Urothelium cell line (cell line): ENCODE measurements at regions not wholly inside any gene's neighbourhood (a gene's known extent, or its start where the extent isn't known, plus 50 kb on each side); places are given as distances from the start of the nearest gene placed in this dataset.
A peak's percentile ranks its signal among the peaks of the same experiment; 100 is the strongest.

ENCODE experiments used
- DNase-seq: peaks from one replicate; pipeline ENCODE4 v3.0.0; 2011; ENCODE audit warnings: low spot score, mixed read lengths
- FAIRE-seq: peaks from 2 replicates; lab custom pipeline; 2011; peaks lifted over from hg19 to GRCh38; lab: Jason Lieb, UNC

DNA sequence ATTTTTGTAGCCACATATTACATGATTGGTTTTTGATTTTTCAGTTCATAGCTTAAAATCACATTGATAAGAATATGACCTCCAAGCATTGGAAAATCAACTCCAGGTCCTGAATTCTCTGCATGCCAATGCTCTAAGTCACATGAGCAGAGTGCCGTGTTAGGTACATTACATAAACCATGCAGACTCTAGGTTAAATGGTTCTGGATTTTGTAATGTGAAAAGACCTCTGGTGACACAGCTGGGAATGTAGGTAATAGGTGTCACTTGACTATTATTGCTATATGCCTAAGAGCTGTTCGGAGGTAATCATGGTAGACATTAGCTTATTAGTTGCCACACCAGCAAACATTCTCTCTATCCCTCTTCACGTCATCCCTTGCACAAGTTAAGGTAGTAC, 231.1 kb upstream of the SALL1 start:
- FAIRE-seq (peak; percentile 37), DNase-seq (peak; percentile 13)

DNA sequence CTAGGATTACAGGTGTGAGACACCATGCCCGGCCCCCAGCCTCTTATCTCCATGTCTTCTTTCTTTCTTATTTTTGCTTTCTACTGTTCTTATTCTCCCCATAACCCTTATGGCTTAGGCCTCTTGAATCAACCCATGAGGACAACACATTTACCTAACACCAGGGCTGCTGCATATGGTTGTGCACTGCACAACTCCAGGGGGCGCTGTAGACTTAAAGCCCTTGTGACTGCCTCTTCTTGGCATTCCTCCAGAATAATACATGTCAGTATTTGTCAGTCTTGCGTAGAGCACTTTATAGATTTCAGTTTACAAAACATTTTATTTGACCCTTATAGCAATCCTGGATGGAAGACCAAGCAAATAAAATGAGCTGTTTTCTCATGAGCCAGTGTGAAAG, 225.0 kb upstream of the SALL1 start:
- DNase-seq (no peak), FAIRE-seq (no peak)

DNA sequence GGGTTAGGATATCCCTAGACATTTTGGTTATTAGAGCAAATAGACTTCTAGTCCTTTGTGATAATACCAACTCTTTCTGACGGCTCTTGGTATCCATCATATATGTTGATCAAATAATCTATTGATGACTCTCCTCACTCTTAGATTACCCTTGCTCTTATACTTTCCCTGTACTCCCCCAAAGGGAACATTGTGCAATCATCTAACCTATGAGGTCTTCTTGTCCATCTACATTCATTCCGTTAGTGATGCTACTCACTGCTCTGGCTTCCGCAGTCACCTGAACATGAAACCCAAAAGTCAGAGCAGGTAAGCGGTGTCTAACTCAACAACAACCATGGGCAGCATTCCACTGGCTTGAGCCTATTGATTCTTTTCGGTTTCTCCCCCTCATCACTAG, 223.7 kb upstream of the SALL1 start:
- no peak for FAIRE-seq
- DNase-seq, result no peak

DNA sequence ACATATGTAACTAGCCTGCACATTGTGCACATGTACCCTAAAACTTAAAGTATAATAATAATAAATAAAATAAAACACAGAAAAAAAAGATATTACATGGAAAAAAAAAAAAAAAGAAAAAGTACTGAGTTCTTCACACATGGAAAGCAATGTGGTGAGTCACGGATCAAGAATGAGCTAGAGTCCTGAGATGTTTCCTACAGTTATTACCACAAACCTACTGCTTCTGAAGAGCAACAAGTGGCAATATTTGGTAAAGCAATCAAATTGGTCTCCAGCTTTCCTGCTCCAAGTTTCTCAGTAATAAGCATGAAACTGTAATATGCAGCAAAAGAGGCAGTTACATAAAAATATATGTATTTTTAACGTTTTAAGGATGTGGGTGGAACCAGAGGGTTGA, 223.3 kb upstream of the SALL1 start:
- no peak for FAIRE-seq

DNA sequence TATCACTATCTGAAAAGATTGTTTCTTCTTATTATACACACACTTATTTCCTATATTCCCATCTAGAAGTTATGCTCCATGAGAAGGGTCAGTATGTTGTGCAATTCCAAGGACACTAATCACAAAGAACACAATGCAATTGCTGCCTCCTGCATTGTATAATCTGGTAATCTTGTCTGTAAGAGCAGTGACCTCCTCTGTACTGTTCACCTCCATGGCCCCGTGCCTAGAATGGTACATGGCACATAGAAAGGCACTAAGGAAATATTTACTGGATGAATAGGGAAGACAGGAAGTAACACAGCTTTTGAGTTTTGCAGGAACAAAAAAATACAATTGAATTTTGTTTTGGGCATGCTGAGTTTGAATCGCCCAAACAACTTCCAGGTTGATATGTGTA, 214.6 kb upstream of the SALL1 start:
- DNase-seq (no peak), FAIRE-seq (no peak)

More for the DNA sequence above, 223.3 kb upstream of the SALL1 start:
- peak; percentile 72 for DNase-seq

DNA sequence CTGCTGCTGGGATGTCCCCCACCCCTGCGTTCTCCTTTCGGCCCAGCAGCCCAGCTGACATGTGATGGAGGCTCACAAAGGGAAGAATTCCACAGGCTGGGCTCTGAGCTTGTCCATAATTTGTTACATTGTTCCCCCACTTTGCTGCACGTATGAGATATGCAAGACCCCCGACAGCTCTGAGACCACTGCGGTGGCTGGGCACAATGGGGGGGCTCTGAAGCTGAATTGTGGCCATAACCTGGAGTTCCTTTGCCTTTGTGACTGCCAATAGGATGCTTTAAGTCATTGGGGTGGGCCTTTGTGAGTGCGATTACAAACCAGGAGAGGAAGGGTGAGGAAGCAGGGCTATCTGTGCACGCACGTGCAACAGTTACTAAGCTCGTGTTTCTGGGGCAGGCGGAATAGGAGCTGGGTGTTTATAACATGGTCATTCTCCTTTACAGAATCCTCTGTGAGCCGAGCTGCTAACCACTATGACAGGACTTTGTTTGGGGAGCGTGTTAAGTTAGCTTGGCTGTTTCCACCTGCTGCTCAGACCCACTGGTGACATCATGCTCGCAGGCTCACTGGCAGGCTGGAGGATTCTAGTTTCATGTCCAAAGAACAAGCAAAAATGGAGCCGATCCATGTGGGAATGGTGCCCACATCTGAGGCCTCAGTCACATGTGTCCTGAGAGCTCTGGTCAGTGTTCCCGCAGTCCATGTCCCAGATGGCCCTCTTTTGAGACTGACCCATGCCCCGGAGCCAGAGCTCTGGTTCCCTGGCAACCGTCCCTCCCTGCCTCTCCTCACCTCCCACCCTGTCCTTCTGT, 208.3 kb upstream of the SALL1 start:
- no peak for FAIRE-seq
- DNase-seq, result no peak

DNA sequence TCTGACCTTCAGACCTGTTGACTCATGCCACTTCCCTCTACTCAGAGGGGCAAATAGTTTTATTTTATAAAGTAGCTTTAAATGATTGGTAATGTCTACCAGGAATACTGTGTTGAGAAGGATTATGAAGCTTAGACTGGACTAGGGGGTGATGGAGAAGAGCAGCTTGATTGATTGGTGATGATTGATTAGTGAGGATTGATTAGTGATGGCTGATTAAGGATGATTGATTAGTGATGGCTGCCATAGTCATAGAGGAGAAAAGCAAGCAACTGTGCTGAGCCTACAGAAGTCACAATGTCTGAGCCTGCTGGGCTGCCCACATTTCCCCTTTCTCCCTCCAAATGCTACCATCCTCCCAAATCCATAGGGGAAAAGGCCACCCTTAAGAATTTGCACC, 206.8 kb upstream of the SALL1 start:
- DNase-seq, result no peak
- no peak for FAIRE-seq

DNA sequence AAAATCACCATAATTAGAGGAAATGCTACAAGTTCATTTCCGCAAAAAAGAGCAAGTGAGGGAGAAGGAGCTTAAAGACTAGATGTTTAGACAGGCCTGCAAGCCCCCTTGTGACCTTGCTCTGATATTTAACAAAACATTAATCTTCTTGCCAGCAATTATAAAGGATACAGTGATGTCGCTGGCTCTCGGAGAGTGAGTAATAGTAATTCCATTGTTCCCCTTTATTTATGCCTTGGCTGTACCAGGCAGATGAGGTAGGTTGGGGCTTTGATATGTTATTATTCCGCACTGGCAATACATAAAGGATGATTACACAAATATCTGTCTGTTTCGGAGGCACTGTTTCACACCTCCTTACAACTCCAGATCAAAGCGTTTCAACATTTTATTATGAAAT, 204.8 kb upstream of the SALL1 start:
- no peak for DNase-seq
- no peak for FAIRE-seq

DNA sequence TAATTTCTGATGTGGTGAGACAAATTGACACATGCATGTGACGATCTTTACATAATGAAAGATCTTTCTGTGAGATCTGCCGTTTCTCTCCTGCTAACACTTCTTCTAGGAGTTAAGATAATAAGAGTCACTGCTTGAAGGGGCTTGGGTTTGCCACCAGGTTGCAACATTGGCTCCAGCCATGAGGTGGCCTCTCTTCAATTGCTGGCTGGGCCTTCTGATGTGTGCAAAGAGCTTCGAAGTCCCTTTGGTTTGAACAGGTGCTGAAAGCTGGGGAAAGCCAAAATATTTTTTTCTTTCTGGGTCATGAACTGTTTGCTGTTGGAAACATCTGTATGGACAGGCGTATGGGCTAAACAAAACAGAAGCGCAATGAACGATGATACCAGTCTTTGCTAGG, 204.1 kb upstream of the SALL1 start:
- DNase-seq (no peak), FAIRE-seq (no peak)

DNA sequence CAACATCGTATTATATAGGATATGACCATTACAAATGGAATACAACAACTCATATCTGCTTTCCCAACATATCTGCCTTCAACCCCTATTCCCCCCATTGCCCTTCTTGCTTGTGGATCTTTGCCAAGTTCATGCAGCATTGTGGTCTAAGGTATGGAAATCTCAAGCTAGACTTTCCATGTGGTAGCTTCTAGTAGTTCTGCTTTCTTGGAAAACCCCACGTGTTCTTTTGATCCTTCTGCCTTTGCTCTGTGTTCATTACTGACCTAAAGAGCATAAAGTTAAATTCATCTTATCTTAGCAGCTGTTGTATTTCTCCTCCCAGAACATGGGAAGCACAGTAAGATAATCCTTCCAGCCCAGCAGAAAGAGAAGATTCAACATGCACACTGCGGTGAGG, 202.0 kb upstream of the SALL1 start:
- FAIRE-seq (no peak), DNase-seq (no peak)

DNA sequence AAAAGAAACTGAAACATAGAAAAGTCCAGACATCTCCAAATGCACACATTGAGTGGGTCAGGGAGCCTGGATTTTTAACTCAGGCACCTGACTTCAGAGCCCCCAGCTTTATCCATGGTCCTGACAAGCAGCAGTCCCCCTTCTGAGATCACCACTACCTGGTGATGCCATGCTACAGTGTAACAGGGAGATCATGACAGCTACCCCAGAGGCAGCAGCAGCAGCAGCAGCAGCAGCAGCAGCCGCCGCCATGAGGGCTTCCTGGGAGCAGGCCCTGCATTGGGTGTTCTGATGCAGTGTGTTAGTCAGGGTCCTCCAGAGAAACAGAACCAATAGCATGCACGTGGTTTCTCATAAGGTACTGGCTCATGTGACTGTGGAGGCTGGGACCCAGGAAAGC, 198.6 kb upstream of the SALL1 start:
- DNase-seq (no peak), FAIRE-seq (no peak)

DNA sequence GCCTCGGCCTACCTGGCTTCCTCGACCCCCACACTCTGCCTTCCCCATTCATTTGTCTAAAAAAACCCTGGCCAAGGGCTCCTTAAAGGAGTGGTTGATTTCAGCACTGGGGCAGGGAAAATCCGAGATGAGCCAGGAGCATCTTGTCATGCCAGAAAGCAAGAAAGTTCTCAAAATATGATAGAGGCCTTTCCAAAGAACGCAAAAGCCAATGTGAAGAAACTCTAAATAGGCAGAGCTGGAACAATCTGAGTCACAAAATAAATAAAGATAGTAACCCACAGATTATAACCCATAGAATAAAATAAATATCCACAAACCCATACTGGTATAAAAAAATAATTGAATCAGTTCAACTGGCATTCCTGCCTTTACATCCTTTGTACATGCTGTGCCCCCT, 192.3 kb upstream of the SALL1 start:
- no peak for FAIRE-seq
- no peak for DNase-seq

DNA sequence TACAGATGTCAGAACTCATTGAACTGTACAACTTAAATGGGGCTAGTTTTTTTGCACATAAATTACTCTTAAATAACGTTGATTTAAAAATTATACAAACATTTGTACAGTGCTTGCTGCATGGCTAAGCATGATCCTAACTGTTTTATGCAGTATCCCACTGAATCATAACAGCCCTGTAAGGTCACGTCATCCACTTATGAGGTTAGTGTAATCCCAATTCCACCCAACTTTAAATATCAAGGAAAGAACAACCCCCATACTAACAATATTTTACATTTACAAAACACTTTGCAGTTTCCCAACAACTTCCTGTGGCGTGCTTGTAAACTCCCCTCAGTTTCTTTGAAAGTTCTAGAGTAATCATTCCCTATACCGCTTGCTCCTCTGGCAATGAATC, 190.1 kb upstream of the SALL1 start:
- no peak for DNase-seq
- no peak for FAIRE-seq

DNA sequence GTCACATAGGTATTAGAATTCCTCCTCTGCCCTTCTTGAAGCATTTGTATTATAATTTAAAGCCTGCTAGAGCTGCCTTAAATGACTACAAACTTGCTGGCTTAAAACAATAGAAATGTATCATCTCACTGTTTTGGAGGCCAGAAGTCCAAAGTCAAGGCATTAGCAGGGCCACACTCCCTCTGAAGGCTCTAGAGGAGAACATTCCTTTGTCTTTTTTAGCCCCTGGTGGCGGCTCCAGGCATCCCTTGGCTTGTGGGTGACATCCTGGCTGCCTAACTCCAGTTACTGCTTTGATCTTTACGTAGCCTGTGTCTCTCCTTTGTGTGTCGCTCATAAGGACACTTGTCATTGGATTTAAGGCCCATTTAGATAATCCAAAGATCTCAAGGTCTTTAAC, 186.6 kb upstream of the SALL1 start:
- DNase-seq (no peak), FAIRE-seq (no peak)

DNA sequence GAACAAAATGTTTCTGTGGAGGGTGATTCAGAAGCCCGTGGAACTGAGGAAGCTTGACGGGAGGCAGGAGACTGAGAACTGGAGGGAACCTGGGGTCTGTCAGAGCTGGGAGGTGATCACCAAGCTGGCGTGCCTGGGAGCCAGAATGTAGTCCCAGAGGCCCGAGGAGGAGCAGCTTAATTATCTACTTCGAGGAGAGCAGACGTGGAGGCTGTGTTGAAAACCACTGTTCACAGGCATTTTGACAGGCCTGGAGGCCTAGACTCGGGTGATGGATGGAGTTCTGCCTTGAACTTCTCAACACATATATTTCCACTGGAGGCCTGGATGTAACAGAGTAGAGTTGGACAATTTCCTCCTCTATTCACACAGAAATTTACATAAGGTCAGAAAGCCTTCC, 177.7 kb upstream of the SALL1 start:
- DNase-seq (no peak), FAIRE-seq (no peak)

DNA sequence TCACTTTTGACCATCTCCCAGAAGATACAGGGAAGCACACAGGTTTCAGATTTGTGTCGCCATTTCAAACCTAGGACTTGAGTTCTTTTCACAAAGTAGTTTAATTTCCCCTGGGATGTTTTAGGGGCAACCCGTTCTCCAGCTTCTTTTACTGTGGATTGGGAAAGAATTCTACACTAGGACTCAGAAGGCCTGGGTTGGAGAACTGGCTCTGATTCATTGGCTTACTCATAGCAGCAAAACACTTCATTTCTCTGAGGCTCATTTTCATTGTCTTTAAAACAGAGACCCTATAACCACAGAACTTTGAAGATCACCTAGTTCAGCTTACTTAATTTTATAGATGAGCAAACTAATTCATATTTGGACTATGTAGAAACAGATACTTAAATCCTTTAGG, 175.9 kb upstream of the SALL1 start:
- FAIRE-seq, result no peak
- no peak for DNase-seq

DNA sequence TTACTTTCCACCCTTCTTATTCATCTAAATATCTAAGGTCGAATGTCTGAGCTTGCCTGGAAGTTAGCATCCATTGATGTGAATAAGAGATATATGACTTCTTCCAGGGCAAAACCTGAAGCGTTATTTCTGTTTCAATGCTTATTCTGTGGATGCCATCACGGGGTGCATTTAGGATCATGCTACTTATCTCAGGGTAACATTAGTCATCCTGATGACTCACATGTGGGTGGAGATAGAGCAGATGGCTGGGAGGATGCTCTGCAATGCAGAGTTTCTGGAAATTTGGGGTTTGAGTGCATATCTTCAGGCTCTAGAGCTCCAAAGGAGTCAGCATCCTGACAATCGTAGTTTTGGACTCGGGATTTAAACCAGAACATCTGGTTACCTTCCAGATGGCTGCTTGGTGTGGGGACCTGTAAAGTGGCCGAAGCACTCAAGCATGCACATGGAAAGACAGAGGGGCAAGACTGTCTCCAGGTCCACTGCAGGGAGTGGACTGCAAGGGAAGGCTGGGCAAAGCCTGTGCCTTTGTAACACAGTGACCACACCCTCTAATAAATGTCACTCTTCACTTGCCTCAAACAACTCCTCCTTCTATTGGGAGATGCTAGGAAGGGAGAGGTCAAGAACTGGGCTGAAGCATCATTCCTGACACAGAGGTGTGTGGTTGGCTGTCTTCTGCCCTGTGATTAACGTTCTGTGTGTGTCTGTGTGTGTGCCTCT, 175.2 kb upstream of the SALL1 start:
- FAIRE-seq (no peak), DNase-seq (peak; percentile 44)

DNA sequence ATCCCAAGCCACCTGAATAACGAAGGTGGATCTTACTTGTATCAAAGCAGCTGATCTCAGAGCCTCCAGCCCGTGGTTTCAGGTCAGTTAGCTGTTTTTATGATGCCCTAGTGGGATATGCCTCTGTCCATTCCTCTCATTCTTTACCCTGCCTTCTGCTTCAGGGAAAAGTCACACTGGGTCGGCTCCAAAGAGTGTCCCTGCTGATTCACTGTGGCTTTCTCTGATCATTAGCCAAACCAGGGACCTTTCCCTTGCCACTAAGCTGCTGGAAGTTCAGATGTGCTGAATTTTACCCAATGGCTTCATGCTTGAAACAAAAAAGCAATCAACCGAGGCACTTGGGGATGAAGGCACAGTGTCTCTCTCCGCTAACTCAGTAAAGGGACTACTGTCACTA, 170.2 kb upstream of the SALL1 start:
- FAIRE-seq (no peak), DNase-seq (no peak)

DNA sequence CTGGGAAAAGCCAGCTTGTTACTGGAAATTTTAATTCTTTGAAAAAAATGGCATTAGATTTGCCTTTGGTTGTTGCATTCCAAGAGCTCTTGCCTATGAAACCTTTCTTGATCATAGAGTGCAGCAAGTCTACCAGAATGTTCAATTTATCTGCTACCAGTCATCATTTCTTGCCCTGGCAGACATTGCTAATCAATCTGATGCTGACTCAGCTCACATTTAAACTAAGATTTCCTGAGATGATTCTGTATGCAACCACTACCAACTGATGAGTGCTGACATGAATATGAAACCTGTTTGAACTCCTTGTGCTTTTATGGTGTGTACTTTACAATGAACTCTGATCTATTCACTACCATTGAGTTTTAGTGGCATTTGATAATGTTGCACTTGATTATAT, 166.5 kb upstream of the SALL1 start:
- DNase-seq, result no peak
- FAIRE-seq, result no peak

DNA sequence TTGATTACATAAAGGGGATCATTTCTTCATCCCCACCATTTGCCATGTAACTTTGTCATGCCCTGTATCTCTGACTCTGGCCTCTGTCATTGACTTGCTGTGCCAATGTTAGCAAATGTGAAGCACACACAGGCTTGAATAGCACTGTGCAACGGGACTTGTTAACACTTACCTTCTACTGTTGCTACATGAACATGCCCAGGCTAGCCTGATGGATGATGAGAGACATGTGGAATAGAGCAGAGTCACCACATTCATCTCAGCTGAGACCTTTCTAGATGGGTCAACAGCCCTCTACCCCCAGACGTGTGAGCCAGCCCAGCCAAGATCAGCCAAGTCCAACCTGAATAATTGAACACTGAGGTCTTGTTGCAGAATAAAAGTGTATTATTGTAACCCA, 162.1 kb upstream of the SALL1 start:
- FAIRE-seq (peak; percentile 20), DNase-seq (no peak)

DNA sequence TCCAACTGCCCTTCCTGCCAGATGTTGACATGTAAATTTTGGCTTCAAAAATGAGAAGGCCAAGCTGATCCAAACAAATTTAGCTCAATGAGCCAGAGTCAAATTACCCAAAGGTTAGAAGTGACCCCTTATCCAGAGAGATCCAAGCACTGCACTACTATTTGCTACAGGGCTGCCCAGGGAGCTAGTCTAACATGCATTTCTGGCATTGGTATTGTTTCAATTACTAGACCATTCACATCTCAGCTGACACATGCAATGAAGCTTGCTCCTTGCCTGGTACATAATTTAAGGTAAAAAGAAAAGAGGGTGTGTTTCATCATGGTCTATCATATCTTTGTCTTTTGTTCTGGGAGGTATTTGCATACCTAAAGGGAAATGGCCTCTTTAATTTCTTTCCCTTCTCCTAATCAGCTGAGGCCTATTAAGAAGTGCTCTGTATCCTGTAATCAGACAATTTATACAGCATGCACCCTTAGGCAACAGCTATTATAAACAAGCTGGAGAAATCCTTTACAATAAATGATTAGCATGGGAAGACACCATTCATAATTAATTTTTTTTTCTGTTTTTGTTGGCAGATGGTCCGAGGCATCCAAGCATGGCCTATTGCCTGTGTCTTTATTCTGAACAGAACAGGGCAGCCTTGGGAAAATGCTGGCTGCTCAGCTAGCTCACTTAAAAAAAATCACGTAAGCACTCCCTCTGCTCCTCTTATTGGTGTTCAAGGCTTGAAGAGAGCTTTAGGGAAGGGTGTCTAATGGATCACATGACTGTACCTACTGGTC, 161.5 kb upstream of the SALL1 start:
- FAIRE-seq, result no peak

DNA sequence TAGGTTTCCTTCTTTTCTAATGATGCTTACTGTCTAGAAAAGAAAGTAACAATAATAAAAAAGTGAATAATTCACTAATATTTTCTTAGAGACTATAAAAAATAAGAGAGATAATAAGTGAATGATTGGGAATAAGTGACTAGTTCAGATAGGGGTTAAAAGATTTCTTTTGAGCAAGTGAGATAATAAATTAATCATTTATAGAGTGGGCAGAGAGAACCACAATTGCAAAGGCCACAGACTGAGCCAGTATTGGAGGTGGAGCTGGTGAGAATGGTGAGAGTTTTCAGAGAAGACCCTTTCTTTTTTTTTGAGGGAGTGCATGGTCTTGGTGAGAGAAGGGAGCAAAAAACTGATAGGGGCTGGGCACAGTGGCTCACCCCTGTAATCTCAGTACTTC, 159.1 kb upstream of the SALL1 start:
- DNase-seq (no peak), FAIRE-seq (no peak)

More for the DNA sequence above, 161.5 kb upstream of the SALL1 start:
- no peak for DNase-seq
